ENCODE measurements at regions not wholly inside any gene's neighbourhood (a gene's known extent, or its start where the extent isn't known, plus 50 kb on each side); places are given as distances from the start of the nearest gene placed in this dataset.

GRCh38 chr13:94764576-94765321, 52.4 kb upstream of the SOX21 start:
- no peaks in the 10 kb centered on the region for H3K4me1 ChIP-seq (ENCODE audit: insufficient read depth, low read length)
- no peaks in the 10 kb centered on the region for H3K79me2 ChIP-seq (ENCODE audit: insufficient read depth, low read length)
- H2AFZ ChIP-seq (ENCODE audit: low read length): no peak overlapping the region
- no peaks in the 10 kb centered on the region for H3K27me3 ChIP-seq (ENCODE audit: insufficient read depth, low read length)
- no peak overlapping the region for H3K4me2 ChIP-seq (ENCODE audit: insufficient read depth, low read length)
- no peaks in the 10 kb centered on the region for H3K36me3 ChIP-seq (ENCODE audit: insufficient read depth, low read length)
- DNase-seq (ENCODE audit: insufficient read length, low spot score, missing footprints): no peak
- peaks cover 2% of the 10 kb centered on the region for H4K20me1 ChIP-seq (ENCODE audit: insufficient read depth, low read length)
- H3K9me3 ChIP-seq (ENCODE audit: low read depth, low read length): no peaks in the 10 kb centered on the region
- H3K27ac ChIP-seq (ENCODE audit: low read depth, low read length): no peak overlapping the region
- no peak for TF ChIP-seq CTCF (IDR thresholded peaks at IDR 0.05; ENCODE audit: extremely low read depth, low read depth, low read length)
- no peak overlapping the region for H3K4me3 ChIP-seq (ENCODE audit: insufficient read depth, low read length)
